ENCODE measurements at regions not wholly inside any gene's neighbourhood (a gene's known extent, or its start where the extent isn't known, plus 50 kb on each side); places are given as distances from the start of the nearest gene placed in this dataset.

GRCh38 chr3:118713502-118714207 lies 321.0 kb downstream of the IGSF11 start:
- intact Hi-C loops (cut with micrococcal nuclease), result no loop called here
- ChIA-PET CTCF (no interaction called here), POLR2A (no interaction called here)
- no peaks in the 10 kb centered on the region for H3K36me3 Mint-ChIP-seq
- H3K9me3 Mint-ChIP-seq, result no peaks in the 10 kb centered on the region
- no peaks in the 10 kb centered on the region for H3K27me3 Mint-ChIP-seq
- no peaks in the 10 kb centered on the region for H3K4me1 Mint-ChIP-seq (ENCODE audit: low read depth)
- H3K4me3 Mint-ChIP-seq, result no peak overlapping the region
- H3K27ac Mint-ChIP-seq, result no peak overlapping the region
- DNase-seq, result no peak

GRCh38 chr3:118714800-118715199 lies 319.8 kb downstream of the IGSF11 start:
- H3K9me3 Mint-ChIP-seq, result peaks cover 7% of the 10 kb centered on the region
- CTCF ChIA-PET, result no interaction called here
- DNase-seq, result no peak

DNA sequence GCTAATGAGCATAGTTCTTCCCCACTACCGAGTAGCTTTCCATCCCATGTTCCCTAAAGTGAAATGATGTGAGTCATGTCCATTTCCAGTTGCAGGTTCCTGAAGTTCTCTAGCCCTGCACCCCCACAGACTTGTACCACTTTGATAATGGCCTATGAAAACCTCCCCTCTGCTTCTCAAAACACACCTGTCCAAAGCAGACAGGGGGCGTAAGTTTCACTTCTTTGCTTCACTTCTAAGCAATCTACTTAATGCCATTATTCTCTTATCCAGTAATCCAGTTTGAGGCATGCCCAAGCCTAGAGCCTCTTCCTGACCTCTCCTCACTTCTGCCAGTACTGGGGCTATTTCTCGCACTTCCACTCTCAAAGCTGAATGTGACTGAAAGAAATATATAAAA lies 305.1 kb downstream of the IGSF11 start:
- intact Hi-C loops (cut with micrococcal nuclease), result no loop called here
- Mint-ChIP-seq H3K27me3 (no peaks in the 10 kb centered on the region), H3K9me3 (no peaks in the 10 kb centered on the region), H3K27ac (no peak overlapping the region), H3K4me3 (no peak overlapping the region), H3K36me3 (no peaks in the 10 kb centered on the region), H3K4me1 (ENCODE audit: low read depth) (no peaks in the 10 kb centered on the region)
- no peak for DNase-seq
- ChIA-PET POLR2A (no interaction called here), CTCF (no interaction called here)

More at GRCh38 chr3:118714800-118715199, 319.8 kb downstream of the IGSF11 start:
- Mint-ChIP-seq H3K36me3 (peaks cover 3% of the 10 kb centered on the region), H3K27me3 (no peaks in the 10 kb centered on the region), H3K4me1 (ENCODE audit: low read depth) (no peaks in the 10 kb centered on the region), H3K4me3 (no peak overlapping the region), H3K27ac (no peak overlapping the region)
- intact Hi-C loops (cut with micrococcal nuclease), result no loop called here
- POLR2A ChIA-PET, result no interaction called here

- no peak for DNase-seq
- no peaks in the 10 kb centered on the region for H3K36me3 Mint-ChIP-seq
- no peaks in the 10 kb centered on the region for H3K4me1 Mint-ChIP-seq (ENCODE audit: low read depth)
- intact Hi-C loops (cut with micrococcal nuclease), result no loop called here
- H3K27ac Mint-ChIP-seq, result no peak overlapping the region
- ChIA-PET CTCF (no interaction called here), POLR2A (no interaction called here)
- no peaks in the 10 kb centered on the region for H3K9me3 Mint-ChIP-seq
- no peaks in the 10 kb centered on the region for H3K27me3 Mint-ChIP-seq
- H3K4me3 Mint-ChIP-seq, result no peak overlapping the region
Measured at GRCh38 chr3:118734664-118735063, 300.0 kb downstream of the IGSF11 start.

DNA sequence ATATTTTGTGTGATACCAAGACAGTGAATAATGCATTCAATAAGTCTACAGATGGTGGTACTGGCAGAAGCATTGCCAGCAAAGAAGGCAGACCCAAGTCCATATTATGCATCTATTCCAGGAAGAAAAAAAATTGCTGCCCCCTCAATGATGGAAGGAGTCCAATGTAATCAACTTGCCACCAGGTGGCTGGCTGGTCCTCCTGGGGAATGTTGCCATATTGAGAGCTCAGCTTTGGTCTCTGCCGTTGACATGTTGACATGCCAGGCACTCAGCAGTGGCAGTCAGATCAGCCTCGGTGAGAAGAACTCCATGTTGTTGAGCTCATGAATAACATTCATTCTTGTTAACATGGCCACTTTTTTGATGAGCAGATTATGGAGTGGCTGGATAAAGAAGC lies 298.5 kb downstream of the IGSF11 start:
- Mint-ChIP-seq H3K4me1 (ENCODE audit: low read depth) (no peaks in the 10 kb centered on the region), H3K9me3 (no peaks in the 10 kb centered on the region), H3K4me3 (no peak overlapping the region), H3K36me3 (no peaks in the 10 kb centered on the region), H3K27me3 (no peaks in the 10 kb centered on the region), H3K27ac (no peak overlapping the region)
- ChIA-PET CTCF (no interaction called here), POLR2A (no interaction called here)
- DNase-seq, result no peak
- intact Hi-C loops (cut with micrococcal nuclease), result no loop called here

- intact Hi-C loops (cut with micrococcal nuclease), result no loop called here
Measured at GRCh38 chr3:118740722-118741290, 293.8 kb downstream of the IGSF11 start.

DNA sequence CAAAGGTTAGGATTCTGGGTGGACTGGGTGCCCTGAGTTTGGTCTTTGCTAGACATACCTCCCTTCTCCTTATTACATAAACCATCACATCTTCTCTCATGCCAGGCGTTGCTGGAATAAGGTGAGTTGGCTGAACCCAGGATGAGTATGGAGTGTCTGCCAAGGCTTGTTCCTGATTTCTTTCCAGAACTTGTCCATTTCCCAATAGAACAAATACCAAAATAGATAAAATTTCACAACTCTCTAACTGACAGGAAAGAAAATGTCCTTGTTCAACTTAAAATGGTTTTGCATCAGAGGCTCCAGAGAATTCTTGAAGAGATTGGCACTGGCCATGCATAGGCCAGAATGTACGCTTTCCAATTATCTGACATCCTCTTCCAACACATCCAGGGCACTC lies 291.9 kb downstream of the IGSF11 start:
- Mint-ChIP-seq H3K27ac (no peak overlapping the region), H3K36me3 (no peaks in the 10 kb centered on the region), H3K4me3 (no peak overlapping the region), H3K4me1 (ENCODE audit: low read depth) (no peaks in the 10 kb centered on the region), H3K9me3 (peaks cover 11% of the 10 kb centered on the region), H3K27me3 (no peaks in the 10 kb centered on the region)
- intact Hi-C loops (cut with micrococcal nuclease), result no loop called here
- CTCF ChIA-PET, result no interaction called here
- DNase-seq, result no peak
- POLR2A ChIA-PET, result no interaction called here

More at GRCh38 chr3:118740722-118741290, 293.8 kb downstream of the IGSF11 start:
- Mint-ChIP-seq H3K27me3 (no peaks in the 10 kb centered on the region), H3K9me3 (peaks cover 9% of the 10 kb centered on the region), H3K27ac (no peak overlapping the region), H3K4me3 (no peak overlapping the region), H3K4me1 (ENCODE audit: low read depth) (no peaks in the 10 kb centered on the region), H3K36me3 (no peaks in the 10 kb centered on the region)
- POLR2A ChIA-PET, result no interaction called here
- DNase-seq, result no peak
- CTCF ChIA-PET, result no interaction called here

DNA sequence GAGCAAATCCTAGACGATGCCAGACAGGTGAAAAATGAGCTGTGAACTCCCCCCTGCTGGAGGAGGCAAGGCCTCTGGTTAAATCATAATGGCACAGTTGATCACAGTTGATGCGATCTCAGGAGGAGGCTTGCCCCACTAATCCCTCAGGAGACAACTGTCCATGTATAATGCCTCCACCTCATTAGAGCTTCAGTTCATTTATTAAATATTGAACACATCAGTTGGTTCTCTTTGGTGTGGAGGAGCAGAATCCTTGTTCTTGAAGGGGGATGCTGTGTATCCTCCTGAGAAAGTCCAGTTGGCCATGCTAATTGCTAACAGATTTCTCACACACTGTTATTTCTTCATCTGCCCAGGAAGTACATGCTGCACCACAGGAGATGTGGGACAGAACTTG lies 290.5 kb downstream of the IGSF11 start:
- Mint-ChIP-seq H3K4me3 (no peak overlapping the region), H3K9me3 (peaks cover 11% of the 10 kb centered on the region), H3K27me3 (peaks cover 3% of the 10 kb centered on the region), H3K27ac (no peak overlapping the region), H3K36me3 (no peaks in the 10 kb centered on the region), H3K4me1 (ENCODE audit: low read depth) (no peaks in the 10 kb centered on the region)
- CTCF ChIA-PET, result no interaction called here
- intact Hi-C loops (cut with micrococcal nuclease), result no loop called here
- POLR2A ChIA-PET, result no interaction called here
- no peak for DNase-seq

- no peak for DNase-seq
- Mint-ChIP-seq H3K9me3 (peaks cover 2% of the 10 kb centered on the region), H3K36me3 (no peaks in the 10 kb centered on the region), H3K4me1 (ENCODE audit: low read depth) (no peaks in the 10 kb centered on the region), H3K27ac (no peak overlapping the region), H3K27me3 (peaks cover 1% of the 10 kb centered on the region), H3K4me3 (no peak overlapping the region)
- POLR2A ChIA-PET, result no interaction called here
- intact Hi-C loops (cut with micrococcal nuclease), result no loop called here
- CTCF ChIA-PET, result no interaction called here
Measured at GRCh38 chr3:118754406-118755252, 280.0 kb downstream of the IGSF11 start.

GRCh38 chr3:118755253-118755801 lies 279.3 kb downstream of the IGSF11 start:
- CTCF ChIA-PET, result no interaction called here
- Mint-ChIP-seq H3K36me3 (no peaks in the 10 kb centered on the region), H3K27ac (no peak overlapping the region), H3K9me3 (peaks cover 2% of the 10 kb centered on the region), H3K4me1 (ENCODE audit: low read depth) (no peaks in the 10 kb centered on the region), H3K4me3 (no peak overlapping the region), H3K27me3 (peaks cover 1% of the 10 kb centered on the region)
- no peak for DNase-seq
- POLR2A ChIA-PET, result no interaction called here
- intact Hi-C loops (cut with micrococcal nuclease), result no loop called here

GRCh38 chr3:118760585-118761290 lies 273.9 kb downstream of the IGSF11 start:
- Mint-ChIP-seq H3K9me3 (no peaks in the 10 kb centered on the region), H3K4me3 (no peak overlapping the region), H3K27me3 (no peaks in the 10 kb centered on the region), H3K4me1 (ENCODE audit: low read depth) (no peaks in the 10 kb centered on the region), H3K27ac (no peak overlapping the region), H3K36me3 (no peaks in the 10 kb centered on the region)
- DNase-seq, result no peak
- intact Hi-C loops (cut with micrococcal nuclease), result no loop called here
- POLR2A ChIA-PET, result no interaction called here
- CTCF ChIA-PET, result interaction anchor here (0.8 kb wide), 1 partner anchor 121 kb away, joined by 3 read pairs; no protein-coding TSS in a partner anchor

DNA sequence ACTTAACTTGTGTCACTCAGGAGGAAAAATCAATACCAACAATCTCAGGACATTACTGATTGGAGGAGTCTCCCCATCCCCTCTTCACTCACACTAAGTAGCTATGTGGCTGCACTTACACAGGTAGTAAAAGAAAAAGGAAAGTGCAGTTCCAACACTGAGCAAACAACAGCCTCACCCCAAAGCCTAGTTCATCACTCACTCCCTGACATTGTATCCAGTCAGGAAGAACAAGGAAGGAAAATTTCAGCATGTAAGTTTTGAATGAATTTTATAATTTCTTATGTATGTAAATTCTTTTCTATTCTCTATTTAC lies 273.4 kb downstream of the IGSF11 start:
- Mint-ChIP-seq H3K4me1 (ENCODE audit: low read depth) (no peaks in the 10 kb centered on the region), H3K27ac (no peak overlapping the region), H3K36me3 (no peaks in the 10 kb centered on the region), H3K27me3 (no peaks in the 10 kb centered on the region), H3K4me3 (no peak overlapping the region), H3K9me3 (no peaks in the 10 kb centered on the region)
- CTCF ChIA-PET, result no interaction called here
- intact Hi-C loops (cut with micrococcal nuclease), result no loop called here
- no peak for DNase-seq
- POLR2A ChIA-PET, result no interaction called here
